ENCODE measurements at regions not wholly inside any gene's neighbourhood (a gene's known extent, or its start where the extent isn't known, plus 50 kb on each side); places are given as distances from the start of the nearest gene placed in this dataset.
A peak's percentile ranks its signal among the peaks of the same experiment; 100 is the strongest.

- WGBS, 2 donors: 100% methylated on average over 1 of the region's 1 CpG
- no peaks in the 10 kb centered on the region for H3K4me1 ChIP-seq
Observed at GRCh38 chr10:94219829-94220228, 142.9 kb downstream of the NOC3L start.

GRCh38 chr10:94220717-94221116, 142.0 kb downstream of the NOC3L start:
- TF ChIP-seq CTCF (IDR thresholded peaks at IDR 0.05) (no peak), POLR2A (IDR thresholded peaks at IDR 0.05) (no peak)
- ATAC-seq: no peak
- intact Hi-C loops (cut with DNase I): no loop called here
- WGBS, 2 donors: 84 to 93% methylated on average over 8 of the region's 8 CpGs
- Histone ChIP-seq H3K9me3 (no peaks in the 10 kb centered on the region), H3K4me3 (no peak overlapping the region), H3K36me3 (replicated peaks in 1 of 2; ENCODE audit: insufficient read depth in 1 of 2, low read depth in 2 of 2) (no peaks in the 10 kb centered on the region), H3K27me3 (no peaks in the 10 kb centered on the region), H3K4me1 (peaks cover 3% of the 10 kb centered on the region), H3K27ac (no peak overlapping the region)
- no peak for DNase-seq

More at GRCh38 chr10:94219829-94220228, 142.9 kb downstream of the NOC3L start:
- Histone ChIP-seq H3K9me3 (no peaks in the 10 kb centered on the region), H3K4me3 (no peak overlapping the region), H3K36me3 (replicated peaks in 1 of 2; ENCODE audit: insufficient read depth in 1 of 2, low read depth in 2 of 2) (no peaks in the 10 kb centered on the region), H3K27me3 (no peaks in the 10 kb centered on the region), H3K27ac (no peak overlapping the region)
- no peak for ATAC-seq
- TF ChIP-seq CTCF (IDR thresholded peaks at IDR 0.05) (no peak), POLR2A (IDR thresholded peaks at IDR 0.05) (no peak)
- no peak for DNase-seq
- intact Hi-C loops (cut with DNase I): no loop called here

GRCh38 chr10:94223702-94224370, 138.9 kb downstream of the NOC3L start:
- no peak overlapping the region for H3K27ac ChIP-seq
- 52 to 54% methylated on average over 5 of the region's 5 CpGs for WGBS, 2 donors
- intact Hi-C loops (cut with DNase I): no loop called here

GRCh38 chr10:94224656-94225055, 138.1 kb downstream of the NOC3L start:
- H3K4me3 ChIP-seq: no peak overlapping the region
- peaks cover 6% of the 10 kb centered on the region for H3K4me1 ChIP-seq
- no peaks in the 10 kb centered on the region for H3K9me3 ChIP-seq
- H3K27me3 ChIP-seq: no peaks in the 10 kb centered on the region
- DNase-seq: no peak
- no peak for ATAC-seq
- H3K27ac ChIP-seq: no peak overlapping the region
- no peaks in the 10 kb centered on the region for H3K36me3 ChIP-seq (replicated peaks in 1 of 2; ENCODE audit: insufficient read depth in 1 of 2, low read depth in 2 of 2)
- intact Hi-C loops (cut with DNase I): no loop called here
- no peak for TF ChIP-seq POLR2A (IDR thresholded peaks at IDR 0.05)
- TF ChIP-seq CTCF (IDR thresholded peaks at IDR 0.05): no peak
- 89 to 92% methylated on average over 1 of the region's 1 CpG for WGBS, 2 donors

More at GRCh38 chr10:94223702-94224370, 138.9 kb downstream of the NOC3L start:
- Histone ChIP-seq H3K27me3 (no peaks in the 10 kb centered on the region), H3K4me3 (no peak overlapping the region), H3K36me3 (replicated peaks in 1 of 2; ENCODE audit: insufficient read depth in 1 of 2, low read depth in 2 of 2) (no peaks in the 10 kb centered on the region), H3K9me3 (no peaks in the 10 kb centered on the region), H3K4me1 (peaks cover 6% of the 10 kb centered on the region)
- DNase-seq (peak in 1 of 4 donors; percentile 15), ATAC-seq (no peak)
- TF ChIP-seq CTCF (IDR thresholded peaks at IDR 0.05): no peak
- no peak for TF ChIP-seq POLR2A (IDR thresholded peaks at IDR 0.05)

GRCh38 chr10:94225589-94225988, 137.2 kb downstream of the NOC3L start:
- no peaks in the 10 kb centered on the region for H3K9me3 ChIP-seq
- H3K36me3 ChIP-seq (replicated peaks in 1 of 2; ENCODE audit: insufficient read depth in 1 of 2, low read depth in 2 of 2): no peaks in the 10 kb centered on the region
- ATAC-seq: peak; percentile 52
- no peaks in the 10 kb centered on the region for H3K27me3 ChIP-seq
- 53 to 63% methylated on average over 4 of the region's 4 CpGs for WGBS, 2 donors
- DNase-seq: peak in 1 of 4 donors; percentile 8
- TF ChIP-seq POLR2A (IDR thresholded peaks at IDR 0.05): no peak
- TF ChIP-seq CTCF (IDR thresholded peaks at IDR 0.05): peak in 4 of 7 experiments; percentile 14 to 27 (median 19)
- intact Hi-C loops (cut with DNase I): no loop called here
- H3K4me1 ChIP-seq: peaks cover 6% of the 10 kb centered on the region
- no peak overlapping the region for H3K4me3 ChIP-seq
- H3K27ac ChIP-seq: no peak overlapping the region

All from body of pancreas (tissue), 4 donors.